MCF 10A (cell line): ENCODE measurements at regions not wholly inside any gene's neighbourhood (a gene's known extent, or its start where the extent isn't known, plus 50 kb on each side); places are given as distances from the start of the nearest gene placed in this dataset.

Source experiments
- BruUV-seq: library from RNA; stranded (reverse); fragments of 400-500 nt; replicated peaks from 2 replicates; lab custom pipeline; 2021; lab: Mats Ljungman, UMichigan
- CTCF ChIA-PET: fragments of 300-600 bp; sonication (Branson Sonifier 250); formaldehyde crosslinking; extraction: SDS; loops from one replicate; lab custom pipeline; 2021; ENCODE audit warnings: antibody characterized with exemption, inconsistent platforms; lab: Yijun Ruan, JAX
- POLR2A ChIA-PET: fragments of 300-600, 350-650 bp; sonication (Branson Sonifier 250); formaldehyde crosslinking; extraction: SDS; loops from one replicate; lab custom pipeline; 2020; ENCODE audit warnings: antibody characterized with exemption, inconsistent platforms; lab: Yijun Ruan, JAX
- DNase-seq: peaks from one replicate; pipeline ENCODE4 v3.0.0-alpha.2; 2018; ENCODE audit not compliant: unreplicated experiment
- H3K27ac Mint-ChIP-seq: one replicate; pipeline ENCODE4 v1.8.0; 2022; ENCODE audit warnings: mild to moderate bottlenecking, low read depth, mixed read lengths; ENCODE audit not compliant: unreplicated experiment
- H3K27me3 Mint-ChIP-seq: one replicate; pipeline ENCODE4 v1.8.0; 2022; ENCODE audit warnings: mixed read lengths; ENCODE audit not compliant: insufficient read depth, unreplicated experiment
- H3K36me3 Mint-ChIP-seq: one replicate; pipeline ENCODE4 v1.8.0; 2022; ENCODE audit warnings: mild to moderate bottlenecking, moderate library complexity, mixed read lengths; ENCODE audit not compliant: insufficient read depth, unreplicated experiment
- H3K4me1 Mint-ChIP-seq: one replicate; pipeline ENCODE4 v1.8.0; 2022; ENCODE audit warnings: mixed read lengths; ENCODE audit not compliant: insufficient read depth, unreplicated experiment
- H3K4me3 Mint-ChIP-seq: one replicate; pipeline ENCODE4 v1.8.0; 2022; ENCODE audit warnings: mild to moderate bottlenecking, moderate library complexity, mixed read lengths; ENCODE audit not compliant: unreplicated experiment
- H3K9me3 Mint-ChIP-seq: one replicate; pipeline ENCODE4 v1.8.0; 2022; ENCODE audit warnings: mixed read lengths; ENCODE audit not compliant: unreplicated experiment
- CTCF ChIP-seq: fragments of 200-600 bp; IDR thresholded peaks from one replicate; pipeline ENCODE4 v1.8.0; 2022; ENCODE audit warnings: antibody characterized with exemption, mild to moderate bottlenecking; ENCODE audit not compliant: unreplicated experiment
- intact Hi-C: fragments of 100-400 bp; cut with micrococcal nuclease; formaldehyde crosslinking; loops from 2 replicates; pipeline ENCODE4 v1.14.1; 2022

GRCh38 chr2:206867006-206867405, 72.3 kb upstream of the CPO start:
- POLR2A ChIA-PET: no interaction called here
- no peak overlapping the region for H3K27ac Mint-ChIP-seq
- CTCF ChIA-PET: no interaction called here
- intact Hi-C loops: no loop called here
- no peaks in the 10 kb centered on the region for H3K36me3 Mint-ChIP-seq
- no TSS peak for BruUV-seq
- H3K9me3 Mint-ChIP-seq: no peaks in the 10 kb centered on the region
- H3K27me3 Mint-ChIP-seq: no peaks in the 10 kb centered on the region
- no peak for DNase-seq
- H3K4me3 Mint-ChIP-seq: no peak overlapping the region
- H3K4me1 Mint-ChIP-seq: peaks cover 5% of the 10 kb centered on the region
- TF ChIP-seq CTCF: no peak

- intact Hi-C loops: no loop called here
- DNase-seq: peak; percentile 21
- ChIA-PET CTCF (interaction anchor here (0.5 to 0.9 kb wide), 3 partner anchors 53 to 468 kb away, joined by 3 read pairs; no protein-coding TSS in a partner anchor), POLR2A (no interaction called here)
- Mint-ChIP-seq H3K4me1 (peaks cover 5% of the 10 kb centered on the region), H3K27ac (no peak overlapping the region), H3K4me3 (no peak overlapping the region), H3K27me3 (no peaks in the 10 kb centered on the region), H3K9me3 (no peaks in the 10 kb centered on the region), H3K36me3 (peaks cover 3% of the 10 kb centered on the region)
- TF ChIP-seq CTCF: no peak
- BruUV-seq: no TSS peak
Measured at GRCh38 chr2:206869824-206870495, 69.4 kb upstream of the CPO start.

- H3K36me3 Mint-ChIP-seq: peaks cover 5% of the 10 kb centered on the region
- intact Hi-C loops: no loop called here
- CTCF ChIA-PET: no interaction called here
Measured at GRCh38 chr2:206873423-206873822, 65.9 kb upstream of the CPO start.

GRCh38 chr2:206875701-206876100, 63.6 kb upstream of the CPO start:
- no peak for TF ChIP-seq CTCF
- Mint-ChIP-seq H3K9me3 (no peaks in the 10 kb centered on the region), H3K27me3 (no peaks in the 10 kb centered on the region), H3K4me1 (peaks cover 2% of the 10 kb centered on the region), H3K4me3 (no peak overlapping the region), H3K36me3 (peaks cover 5% of the 10 kb centered on the region), H3K27ac (no peak overlapping the region)
- intact Hi-C loops: no loop called here
- BruUV-seq: no TSS peak
- POLR2A ChIA-PET: no interaction called here
- DNase-seq: no peak
- CTCF ChIA-PET: no interaction called here

More at GRCh38 chr2:206873423-206873822, 65.9 kb upstream of the CPO start:
- Mint-ChIP-seq H3K4me3 (no peak overlapping the region), H3K9me3 (no peaks in the 10 kb centered on the region), H3K27me3 (no peaks in the 10 kb centered on the region), H3K4me1 (peaks cover 5% of the 10 kb centered on the region), H3K27ac (no peak overlapping the region)
- POLR2A ChIA-PET: no interaction called here
- no peak for TF ChIP-seq CTCF
- BruUV-seq: no TSS peak
- DNase-seq: no peak
